ENCODE measurements at regions not wholly inside any gene's neighbourhood (a gene's known extent, or its start where the extent isn't known, plus 50 kb on each side); places are given as distances from the start of the nearest gene placed in this dataset.

DNA sequence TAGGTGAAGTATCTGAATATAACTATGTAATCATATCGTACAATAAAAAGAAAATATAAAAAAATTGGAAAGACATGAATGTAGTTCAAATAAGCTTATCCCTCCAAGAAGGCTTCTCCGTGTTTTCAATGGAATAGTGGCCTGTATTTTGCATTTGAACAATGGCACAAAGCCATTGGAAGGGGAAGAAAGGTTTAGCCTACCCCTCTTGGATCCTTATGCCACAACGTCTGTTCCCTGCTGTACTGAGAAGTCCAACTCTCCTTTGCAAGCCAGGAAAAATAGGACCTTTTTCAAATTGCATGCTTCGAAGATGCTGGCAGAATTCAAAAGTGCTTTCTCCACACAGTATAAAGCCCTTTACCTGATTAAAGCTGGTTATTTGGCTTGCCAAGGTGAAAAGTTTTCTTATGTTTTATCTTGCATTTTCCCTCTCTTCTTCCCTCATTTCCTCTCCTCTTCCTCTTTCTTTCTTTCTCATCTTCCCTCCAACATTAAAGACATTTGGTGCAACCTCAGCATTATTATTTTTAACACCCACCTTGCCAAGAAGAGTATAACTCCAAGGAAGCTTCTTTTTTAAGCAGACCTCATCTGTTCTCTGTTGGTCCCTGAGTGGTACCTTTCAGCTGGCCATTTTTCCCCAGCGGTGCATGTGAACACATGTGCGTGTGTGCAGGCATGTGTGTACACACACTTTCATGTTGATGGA is 968.6 kb upstream of the RBFOX1 start:
- Histone ChIP-seq H3K79me2 (ENCODE audit: insufficient read depth, low read length) (no peaks in the 10 kb centered on the region), H3K36me3 (ENCODE audit: low read length) (no peaks in the 10 kb centered on the region), H3K9me2 (replicated peaks; ENCODE audit: insufficient read depth, low read length) (no peaks in the 10 kb centered on the region), H3K27me3 (ENCODE audit: low read length) (no peaks in the 10 kb centered on the region), H3K9me3 (ENCODE audit: insufficient read depth, low read length) (no peaks in the 10 kb centered on the region), H3F3A (ENCODE audit: insufficient read depth) (no peaks in the 10 kb centered on the region), H4K20me1 (ENCODE audit: low read depth, low read length) (no peaks in the 10 kb centered on the region), H3K9ac (ENCODE audit: low read length) (no peak overlapping the region), H3K4me2 (ENCODE audit: low read depth, low read length, poor library complexity, severe bottlenecking) (no peak overlapping the region), H3K27ac (ENCODE audit: low read depth, low read length) (no peak overlapping the region), H2AFZ (ENCODE audit: low read depth, low read length, severe bottlenecking) (no peak overlapping the region), H3K4me3 (ENCODE audit: insufficient read depth, low read length, poor library complexity, severe bottlenecking) (no peak overlapping the region)
- no peak for TF ChIP-seq EZH2phosphoT487 (conservative IDR thresholded peaks at IDR 0.05; ENCODE audit: low read length)
- TF ChIP-seq, protein P1, sequence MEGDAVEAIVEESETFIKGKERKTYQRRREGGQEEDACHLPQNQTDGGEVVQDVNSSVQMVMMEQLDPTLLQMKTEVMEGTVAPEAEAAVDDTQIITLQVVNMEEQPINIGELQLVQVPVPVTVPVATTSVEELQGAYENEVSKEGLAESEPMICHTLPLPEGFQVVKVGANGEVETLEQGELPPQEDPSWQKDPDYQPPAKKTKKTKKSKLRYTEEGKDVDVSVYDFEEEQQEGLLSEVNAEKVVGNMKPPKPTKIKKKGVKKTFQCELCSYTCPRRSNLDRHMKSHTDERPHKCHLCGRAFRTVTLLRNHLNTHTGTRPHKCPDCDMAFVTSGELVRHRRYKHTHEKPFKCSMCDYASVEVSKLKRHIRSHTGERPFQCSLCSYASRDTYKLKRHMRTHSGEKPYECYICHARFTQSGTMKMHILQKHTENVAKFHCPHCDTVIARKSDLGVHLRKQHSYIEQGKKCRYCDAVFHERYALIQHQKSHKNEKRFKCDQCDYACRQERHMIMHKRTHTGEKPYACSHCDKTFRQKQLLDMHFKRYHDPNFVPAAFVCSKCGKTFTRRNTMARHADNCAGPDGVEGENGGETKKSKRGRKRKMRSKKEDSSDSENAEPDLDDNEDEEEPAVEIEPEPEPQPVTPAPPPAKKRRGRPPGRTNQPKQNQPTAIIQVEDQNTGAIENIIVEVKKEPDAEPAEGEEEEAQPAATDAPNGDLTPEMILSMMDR (IDR thresholded peaks at IDR 0.05; ENCODE audit: insufficient read depth, low read length, poor library complexity, severe bottlenecking), result no peak

DNA sequence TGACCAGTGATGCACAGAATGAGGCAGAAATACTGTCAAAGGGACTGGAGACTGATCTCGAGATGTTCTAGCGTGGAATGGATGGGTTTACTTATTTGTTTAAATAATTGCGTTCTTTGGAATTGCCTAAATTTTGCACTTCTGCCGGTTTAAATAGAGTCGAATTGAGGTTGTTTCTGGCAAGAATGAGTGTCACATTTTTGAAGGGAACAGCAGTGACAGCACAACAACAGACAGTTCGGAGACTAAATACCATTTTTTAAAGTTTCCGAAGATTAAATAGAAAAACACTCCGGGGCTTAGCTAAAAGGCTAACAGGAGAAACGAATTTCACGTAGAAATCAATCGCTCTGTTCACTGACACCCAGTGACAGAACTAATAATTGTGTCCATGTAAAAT is 969.2 kb upstream of the RBFOX1 start:
- H3K36me3 ChIP-seq (ENCODE audit: low read length), result no peaks in the 10 kb centered on the region
- no peaks in the 10 kb centered on the region for H3K79me2 ChIP-seq (ENCODE audit: insufficient read depth, low read length)

DNA sequence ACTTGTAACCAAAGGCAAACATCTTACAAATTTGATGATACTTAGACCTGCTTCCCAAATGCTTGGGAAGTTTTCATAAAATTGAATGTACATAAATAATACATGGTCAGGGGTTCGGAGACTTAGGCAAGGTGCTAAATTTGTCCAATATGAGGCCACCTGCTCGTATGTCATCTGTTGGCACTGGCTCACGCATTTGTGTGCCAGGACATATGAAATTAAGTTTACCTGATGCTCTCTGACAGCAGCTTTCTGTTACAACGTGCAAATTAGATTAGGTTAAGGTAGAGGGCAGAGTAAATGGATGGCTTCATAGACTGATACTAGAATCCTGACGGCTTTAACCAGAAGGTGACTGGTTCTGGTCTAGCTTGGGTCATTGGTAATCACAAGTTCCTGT is 970.3 kb upstream of the RBFOX1 start:
- no peaks in the 10 kb centered on the region for H3K9me2 ChIP-seq (replicated peaks; ENCODE audit: insufficient read depth, low read length)
- H2AFZ ChIP-seq (ENCODE audit: low read depth, low read length, severe bottlenecking), result no peak overlapping the region
- no peak overlapping the region for H3K9ac ChIP-seq (ENCODE audit: low read length)
- H3K4me2 ChIP-seq (ENCODE audit: low read depth, low read length, poor library complexity, severe bottlenecking), result no peak overlapping the region
- no peaks in the 10 kb centered on the region for H3K36me3 ChIP-seq (ENCODE audit: low read length)
- H3K27me3 ChIP-seq (ENCODE audit: low read length), result no peaks in the 10 kb centered on the region
- H3K27ac ChIP-seq (ENCODE audit: low read depth, low read length), result no peak overlapping the region
- no peaks in the 10 kb centered on the region for H3K9me3 ChIP-seq (ENCODE audit: insufficient read depth, low read length)
- H3K4me3 ChIP-seq (ENCODE audit: insufficient read depth, low read length, poor library complexity, severe bottlenecking), result no peak overlapping the region
- no peaks in the 10 kb centered on the region for H4K20me1 ChIP-seq (ENCODE audit: low read depth, low read length)
- H3K79me2 ChIP-seq (ENCODE audit: insufficient read depth, low read length), result no peaks in the 10 kb centered on the region
- no peak for TF ChIP-seq EZH2phosphoT487 (conservative IDR thresholded peaks at IDR 0.05; ENCODE audit: low read length)
- TF ChIP-seq, protein P1 (IDR thresholded peaks at IDR 0.05; ENCODE audit: insufficient read depth, low read length, poor library complexity, severe bottlenecking), result no peak
- no peaks in the 10 kb centered on the region for H3F3A ChIP-seq (ENCODE audit: insufficient read depth)

More for the DNA sequence above, 969.2 kb upstream of the RBFOX1 start:
- no peaks in the 10 kb centered on the region for H3K27me3 ChIP-seq (ENCODE audit: low read length)
- no peak overlapping the region for H3K9ac ChIP-seq (ENCODE audit: low read length)
- H3F3A ChIP-seq (ENCODE audit: insufficient read depth), result no peaks in the 10 kb centered on the region
- H3K27ac ChIP-seq (ENCODE audit: low read depth, low read length), result no peak overlapping the region
- TF ChIP-seq, protein P1 (IDR thresholded peaks at IDR 0.05; ENCODE audit: insufficient read depth, low read length, poor library complexity, severe bottlenecking), result no peak
- TF ChIP-seq EZH2phosphoT487 (conservative IDR thresholded peaks at IDR 0.05; ENCODE audit: low read length), result no peak
- no peaks in the 10 kb centered on the region for H4K20me1 ChIP-seq (ENCODE audit: low read depth, low read length)
- H3K9me2 ChIP-seq (replicated peaks; ENCODE audit: insufficient read depth, low read length), result no peaks in the 10 kb centered on the region
- H3K4me3 ChIP-seq (ENCODE audit: insufficient read depth, low read length, poor library complexity, severe bottlenecking), result no peak overlapping the region
- no peak overlapping the region for H2AFZ ChIP-seq (ENCODE audit: low read depth, low read length, severe bottlenecking)
- H3K9me3 ChIP-seq (ENCODE audit: insufficient read depth, low read length), result no peaks in the 10 kb centered on the region
- no peak overlapping the region for H3K4me2 ChIP-seq (ENCODE audit: low read depth, low read length, poor library complexity, severe bottlenecking)

Data from SU-DHL-6 (cell line).